HG03342 (cell line): ENCODE measurements at regions not wholly inside any gene's neighbourhood (a gene's known extent, or its start where the extent isn't known, plus 50 kb on each side); places are given as distances from the start of the nearest gene placed in this dataset.

Experiments used
- ATAC-seq: cut with Tn5 transposase; IDR thresholded peaks from one replicate; pipeline ENCODE4 v1.9.1; 2021; ENCODE audit warnings: mild to moderate bottlenecking, moderate library complexity; ENCODE audit not compliant: unreplicated experiment

GRCh38 chr18:6644836-6645627 is 84.5 kb upstream of the ARHGAP28 start:
- no peak for ATAC-seq

GRCh38 chr18:6646801-6647200 is 82.7 kb upstream of the ARHGAP28 start:
- no peak for ATAC-seq

GRCh38 chr18:6648581-6648980 is 80.9 kb upstream of the ARHGAP28 start:
- no peak for ATAC-seq

GRCh38 chr18:6649421-6650126 is 79.9 kb upstream of the ARHGAP28 start:
- ATAC-seq = no peak

GRCh38 chr18:6650127-6650507 is 79.4 kb upstream of the ARHGAP28 start:
- no peak for ATAC-seq

- no peak for ATAC-seq
These were observed 78.8 kb upstream of the ARHGAP28 start for GRCh38 chr18:6650747-6651146.

GRCh38 chr18:6652098-6652497 is 77.4 kb upstream of the ARHGAP28 start:
- no peak for ATAC-seq

- ATAC-seq = no peak
These were observed 75.6 kb upstream of the ARHGAP28 start for GRCh38 chr18:6653880-6654279.

GRCh38 chr18:6659963-6660725 is 69.4 kb upstream of the ARHGAP28 start:
- ATAC-seq = no peak

- no peak for ATAC-seq
These were observed 67.7 kb upstream of the ARHGAP28 start for GRCh38 chr18:6661692-6662415.

- no peak for ATAC-seq
These were observed 63.4 kb upstream of the ARHGAP28 start for GRCh38 chr18:6666012-6666685.

- ATAC-seq = no peak
These were observed 60.7 kb upstream of the ARHGAP28 start for GRCh38 chr18:6668836-6669235.

GRCh38 chr18:6672821-6673308 is 56.7 kb upstream of the ARHGAP28 start:
- no peak for ATAC-seq

- ATAC-seq = no peak
These were observed 52.4 kb upstream of the ARHGAP28 start for GRCh38 chr18:6677086-6677485.

GRCh38 chr18:6679201-6679600 is 50.3 kb upstream of the ARHGAP28 start:
- no peak for ATAC-seq
